GM19023 (cell line): ENCODE measurements at regions not wholly inside any gene's neighbourhood (a gene's known extent, or its start where the extent isn't known, plus 50 kb on each side); places are given as distances from the start of the nearest gene placed in this dataset.
"Not testable (repeated sequence)": the region's sequence is repeated elsewhere in the genome, so short reads cannot be mapped to it uniquely, and the experiment has no call there.

Source experiments
- ATAC-seq: cut with Tn5 transposase; IDR thresholded peaks from one replicate; pipeline ENCODE4 v1.9.1; 2021; ENCODE audit warnings: mild to moderate bottlenecking, moderate library complexity; ENCODE audit not compliant: unreplicated experiment

GRCh38 chr4:187103351-187103750 is 379.7 kb upstream of the FAT1 start:
- no peak for ATAC-seq

- ATAC-seq: no peak
Measured at GRCh38 chr4:187108845-187109244, 385.2 kb upstream of the FAT1 start.

GRCh38 chr4:187109636-187110035 is 386.0 kb upstream of the FAT1 start:
- no peak for ATAC-seq

GRCh38 chr4:187118166-187118565 is 394.5 kb upstream of the FAT1 start:
- no peak for ATAC-seq

GRCh38 chr4:187118602-187119120 is 395.0 kb upstream of the FAT1 start:
- ATAC-seq: no peak

- no peak for ATAC-seq
Measured at GRCh38 chr4:187124331-187124730, 400.7 kb upstream of the FAT1 start.

GRCh38 chr4:187125062-187125461 is 401.4 kb upstream of the FAT1 start:
- no peak for ATAC-seq

- no peak for ATAC-seq
Measured at GRCh38 chr4:187127456-187127855, 403.8 kb upstream of the FAT1 start.

GRCh38 chr4:187128222-187128621 is 404.6 kb upstream of the FAT1 start:
- no peak for ATAC-seq

GRCh38 chr4:187128976-187129375 is 405.3 kb upstream of the FAT1 start:
- no peak for ATAC-seq

GRCh38 chr4:187131826-187132225 is 408.2 kb upstream of the FAT1 start:
- not testable (repeated sequence) for ATAC-seq

GRCh38 chr4:187135878-187136277 is 412.2 kb upstream of the FAT1 start:
- no peak for ATAC-seq

GRCh38 chr4:187139141-187139540 is 415.5 kb upstream of the FAT1 start:
- ATAC-seq: no peak

GRCh38 chr4:187141101-187141500 is 417.4 kb upstream of the FAT1 start:
- no peak for ATAC-seq

- no peak for ATAC-seq
Measured at GRCh38 chr4:187149229-187149945, 425.7 kb upstream of the FAT1 start.

GRCh38 chr4:187157380-187157958 is 433.8 kb upstream of the FAT1 start:
- ATAC-seq: no peak

GRCh38 chr4:187158003-187158402 is 434.3 kb upstream of the FAT1 start:
- ATAC-seq: no peak

- no peak for ATAC-seq
Measured at GRCh38 chr4:187160486-187160885, 436.8 kb upstream of the FAT1 start.

- ATAC-seq: no peak
Measured at GRCh38 chr4:187166886-187167512, 443.3 kb upstream of the FAT1 start.

- no peak for ATAC-seq
Measured at GRCh38 chr4:187171706-187172339, 448.2 kb upstream of the FAT1 start.

- ATAC-seq: no peak
Measured at GRCh38 chr4:187172340-187172761, 448.7 kb upstream of the FAT1 start.

GRCh38 chr4:187174749-187175148 is 451.1 kb upstream of the FAT1 start:
- ATAC-seq: no peak
